HCT116 (cell line): ENCODE measurements at regions not wholly inside any gene's neighbourhood (a gene's known extent, or its start where the extent isn't known, plus 50 kb on each side); places are given as distances from the start of the nearest gene placed in this dataset.

ENCODE experiments used
- ATAC-seq: fragments of 200-7000 bp; cut with Tn5 transposase; 2 replicates; pipeline ENCODE4 v1.9.1; 2020; ENCODE audit warnings: mild to moderate bottlenecking, moderate library complexity
- BruUV-seq: library from RNA; stranded (reverse); fragments of 400-500 nt; replicated peaks from 2 replicates; lab custom pipeline; 2021; lab: Mats Ljungman, UMichigan
- CTCF ChIA-PET: fragments of 300-600 bp; sonication (Branson Sonifier 250); formaldehyde crosslinking; loops from one replicate; lab custom pipeline; 2021; ENCODE audit warnings: antibody characterized with exemption; lab: Charles Lee
- POLR2A ChIA-PET: fragments of 300-600, 350-600 bp; sonication (Branson Sonifier 250); formaldehyde crosslinking; loops from one replicate; lab custom pipeline; 2021; ENCODE audit warnings: antibody characterized with exemption; lab: Charles Lee
- RAD21 ChIA-PET, 2 experiments: fragments of 300-600 bp; sonication (Branson Sonifier 250); formaldehyde crosslinking; loops; one replicate each; lab custom pipeline; 2023; ENCODE audit warnings: low total read pairs in 2 of 2; ENCODE audit not compliant: uncharacterized antibody in 2 of 2, unreplicated experiment in 2 of 2, low non-redundant PET in 1 of 2; lab: Charles Lee
- DNase-seq: peaks from one replicate; pipeline ENCODE4 v3.0.0-alpha.2; 2010; ENCODE audit warnings: low read depth, low spot score
- H2AFZ ChIP-seq: fragments of 200-600 bp; shearing (Covaris generic), sonication (generic); 2 replicates; pipeline ENCODE4 v1.6.1; 2017; ENCODE audit warnings: low read depth, mixed run types, mixed read lengths, antibody characterized with exemption, low read length; ENCODE audit not compliant: poor library complexity, severe bottlenecking
- H3K27ac ChIP-seq: 2 replicates; pipeline ENCODE4 v1.5.1; 2012; ENCODE audit warnings: low read depth, low read length
- H3K27me3 ChIP-seq: fragments of 200-600 bp; sonication (generic); 2 replicates; pipeline ENCODE4 v1.6.1; 2016; ENCODE audit warnings: mixed run types, low read length, mixed read lengths; ENCODE audit not compliant: insufficient read depth
- H3K36me3 ChIP-seq, 2 experiments: fragments of 200-500 bp in 1 of 2; fragments of 200-600 bp in 1 of 2; sonication (Bioruptor generic) in 1 of 2; sonication (generic) in 1 of 2; 2 replicates each; pipeline versions ENCODE4 v1.5.1 to v1.6.1; 2014 to 2016; ENCODE audit warnings: low read length in 2 of 2, inconsistent platforms in 1 of 2, mixed read lengths in 1 of 2, mixed run types in 1 of 2; ENCODE audit not compliant: insufficient read depth in 2 of 2, control insufficient read depth in 1 of 2
- H3K4me1 ChIP-seq, 2 experiments: fragments of 200-600 bp in 1 of 2; sonication (generic) in 1 of 2; 2 replicates each; pipeline versions ENCODE4 v1.5.1 to v1.6.1; 2012 to 2017; ENCODE audit warnings: low read length in 2 of 2, inconsistent platforms in 1 of 2, mild to moderate bottlenecking in 1 of 2, mixed read lengths in 1 of 2, mixed run types in 1 of 2, moderate library complexity in 1 of 2; ENCODE audit not compliant: insufficient read depth in 2 of 2, control insufficient read depth in 1 of 2
- H3K4me2 ChIP-seq: fragments of 200-600 bp; sonication (generic); 2 replicates; pipeline ENCODE4 v1.6.1; 2017; ENCODE audit warnings: mixed run types, low read length, mixed read lengths
- H3K4me3 ChIP-seq, 2 experiments: fragments of 200-600 bp in 1 of 2; sonication (generic) in 1 of 2; replicated peaks in 1 of 2; 2 replicates each; pipeline ENCODE4 v1.5.1; 2011 to 2016; ENCODE audit warnings: low read length in 2 of 2, control low read depth in 1 of 2, low read depth in 1 of 2, mild to moderate bottlenecking in 1 of 2, mixed read lengths in 1 of 2, mixed run types in 1 of 2
- H3K79me2 ChIP-seq: fragments of 200-600 bp; sonication (generic); 2 replicates; pipeline ENCODE4 v1.6.1; 2017; ENCODE audit warnings: mild to moderate bottlenecking, mixed run types, low read length, moderate library complexity, mixed read lengths; ENCODE audit not compliant: insufficient read depth
- H3K9ac ChIP-seq: fragments of 200-600 bp; sonication (generic); 2 replicates; pipeline ENCODE4 v1.6.1; 2016; ENCODE audit warnings: low read length, mixed read lengths
- H3K9me2 ChIP-seq: fragments of 200-600 bp; sonication (generic), shearing (Covaris generic); 2 replicates; pipeline ENCODE4 v1.6.1; 2017; ENCODE audit warnings: mixed run types, mild to moderate bottlenecking, moderate library complexity; ENCODE audit not compliant: insufficient read depth
- H3K9me3 ChIP-seq, 2 experiments: fragments of 200-500 bp in 1 of 2; fragments of 200-600 bp in 1 of 2; sonication (Bioruptor generic) in 1 of 2; sonication (generic) in 1 of 2; 2 replicates each; pipeline ENCODE4 v1.6.1; 2014 to 2017; ENCODE audit warnings: low read length in 2 of 2, mixed read lengths in 2 of 2, inconsistent platforms in 1 of 2, low read depth in 1 of 2, mild to moderate bottlenecking in 1 of 2, mixed run types in 1 of 2, moderate library complexity in 1 of 2; ENCODE audit not compliant: control insufficient read depth in 1 of 2, insufficient read depth in 1 of 2
- H4K20me1 ChIP-seq: fragments of 200-600 bp; sonication (generic), shearing (Covaris generic); 2 replicates; pipeline ENCODE4 v1.6.1; 2017; ENCODE audit warnings: mixed run types, mild to moderate bottlenecking, moderate library complexity; ENCODE audit not compliant: insufficient read depth
- EGR1 ChIP-seq: IDR thresholded peaks from 2 replicates; pipeline ENCODE4 v1.6.1; 2012; ENCODE audit warnings: low read depth
- ELF1 ChIP-seq: IDR thresholded peaks from 2 replicates; pipeline ENCODE4 v1.6.1; 2012; ENCODE audit warnings: low read depth, borderline replicate concordance
- EZH2 ChIP-seq: fragments of 200-600 bp; sonication (generic); IDR thresholded peaks from 2 replicates; pipeline ENCODE4 v1.6.1; 2017; ENCODE audit warnings: antibody characterized with exemption, mixed run types
- JUND ChIP-seq: IDR thresholded peaks from 2 replicates; pipeline ENCODE4 v1.6.1; 2012
- MAX ChIP-seq: IDR thresholded peaks from 2 replicates; pipeline ENCODE4 v1.6.1; 2012
- SIN3A ChIP-seq: IDR thresholded peaks from 2 replicates; pipeline ENCODE4 v1.6.1; 2012; ENCODE audit warnings: low read depth
- ZFX ChIP-seq: fragments of 450-650 bp; IDR thresholded peaks from 2 replicates; pipeline ENCODE4 v1.6.1; 2017
- ZNF274 ChIP-seq: fragments of 200-500 bp; sonication (Bioruptor generic); IDR thresholded peaks from 2 replicates; pipeline ENCODE4 v1.6.1; 2014; ENCODE audit warnings: mild to moderate bottlenecking, low read depth, low read length, inconsistent platforms
- intact Hi-C: fragments of 100-400 bp; cut with micrococcal nuclease; formaldehyde crosslinking; loops from 2 replicates; pipeline ENCODE4 v1.10.0; 2022

- no peaks in the 10 kb centered on the region for H3K79me2 ChIP-seq
- H3K4me3 ChIP-seq = no peak overlapping the region
- TF ChIP-seq ZFX (no peak), JUND (no peak), ZNF274 (no peak), EGR1 (no peak), ELF1 (no peak), MAX (no peak)
- TF ChIP-seq, all 23 proteins: peak for 0
- RAD21 ChIA-PET = no interaction called here
- Histone ChIP-seq H3K27me3 (no peaks in the 10 kb centered on the region; the same call in 1 of the 2 replicates), H3K9me3 (no peaks in the 10 kb centered on the region), H3K9me2 (no peaks in the 10 kb centered on the region), H3K9ac (no peak overlapping the region), H3K36me3 (no peaks in the 10 kb centered on the region), H3K4me2 (no peak overlapping the region), H3K27ac (no peak overlapping the region), H3K4me1 (no peaks in the 10 kb centered on the region), H4K20me1 (no peaks in the 10 kb centered on the region), H2AFZ (no peak overlapping the region)
- CTCF ChIA-PET = no interaction called here
- no peak for DNase-seq
- POLR2A ChIA-PET = no interaction called here
- no peak for ATAC-seq
- intact Hi-C loops = no loop called here
- BruUV-seq = no TSS peak
These were observed 56.5 kb downstream of the KCTD12 start for GRCh38 chr13:76829572-76830327.

- no peaks in the 10 kb centered on the region for H3K36me3 ChIP-seq
- CTCF ChIA-PET = no interaction called here
- no peak for TF ChIP-seq MAX
- no peak for TF ChIP-seq ZFX
- no peak for TF ChIP-seq SIN3A
- TF ChIP-seq EZH2 = no peak
- TF ChIP-seq, all 23 proteins: peak for 0
- no TSS peak for BruUV-seq
- Histone ChIP-seq H4K20me1 (no peaks in the 10 kb centered on the region), H3K4me3 (no peak overlapping the region), H3K79me2 (no peaks in the 10 kb centered on the region), H3K4me1 (no peaks in the 10 kb centered on the region), H2AFZ (no peak overlapping the region), H3K9me2 (no peaks in the 10 kb centered on the region), H3K27me3 (no peaks in the 10 kb centered on the region; the same call in 1 of the 2 replicates), H3K9me3 (no peaks in the 10 kb centered on the region), H3K27ac (no peak overlapping the region), H3K4me2 (no peak overlapping the region), H3K9ac (no peak overlapping the region)
- POLR2A ChIA-PET = no interaction called here
- DNase-seq (no peak), ATAC-seq (no peak)
- intact Hi-C loops = no loop called here
- RAD21 ChIA-PET = no interaction called here
These were observed 57.9 kb downstream of the KCTD12 start for GRCh38 chr13:76828316-76828741.
